DMS153 treated with DMSO at 0.1 percent for 48 hours (cell line): ENCODE measurements at regions not wholly inside any gene's neighbourhood (a gene's known extent, or its start where the extent isn't known, plus 50 kb on each side); places are given as distances from the start of the nearest gene placed in this dataset.
"Not testable (repeated sequence)": the region's sequence is repeated elsewhere in the genome, so short reads cannot be mapped to it uniquely, and the experiment has no call there.

Experiments
- DNase-seq: peaks from one replicate; lab custom pipeline; 2025; ENCODE audit not compliant: unreplicated experiment; lab: John Stamatoyannopoulos, UW

GRCh38 chr5:162785673-162786072 is 651.7 kb upstream of the CCNG1 start:
- no peak for DNase-seq

- no peak for DNase-seq
These were observed 651.2 kb upstream of the CCNG1 start for GRCh38 chr5:162786234-162786633.

GRCh38 chr5:162796507-162796906 is 640.9 kb upstream of the CCNG1 start:
- no peak for DNase-seq

- no peak for DNase-seq
These were observed 637.1 kb upstream of the CCNG1 start for GRCh38 chr5:162800301-162800700.

- DNase-seq = no peak
These were observed 636.2 kb upstream of the CCNG1 start for GRCh38 chr5:162801235-162801634.

- no peak for DNase-seq
These were observed 631.2 kb upstream of the CCNG1 start for GRCh38 chr5:162806195-162806594.

GRCh38 chr5:162811071-162811470 is 626.3 kb upstream of the CCNG1 start:
- DNase-seq = no peak

- DNase-seq = no peak
These were observed 620.6 kb upstream of the CCNG1 start for GRCh38 chr5:162816816-162817215.

GRCh38 chr5:162817364-162817763 is 620.0 kb upstream of the CCNG1 start:
- no peak for DNase-seq

- not testable (repeated sequence) for DNase-seq
These were observed 615.7 kb upstream of the CCNG1 start for GRCh38 chr5:162821664-162822063.

GRCh38 chr5:162824360-162824759 is 613.0 kb upstream of the CCNG1 start:
- DNase-seq = no peak

GRCh38 chr5:162837155-162837554 is 600.2 kb upstream of the CCNG1 start:
- DNase-seq = no peak

GRCh38 chr5:162842727-162843126 is 594.7 kb upstream of the CCNG1 start:
- no peak for DNase-seq

- DNase-seq = no peak
These were observed 585.3 kb upstream of the CCNG1 start for GRCh38 chr5:162852134-162852533.

- DNase-seq = no peak
These were observed 578.6 kb upstream of the CCNG1 start for GRCh38 chr5:162858770-162859169.

GRCh38 chr5:162870966-162871365 is 566.4 kb upstream of the CCNG1 start:
- DNase-seq = no peak

- no peak for DNase-seq
These were observed 554.8 kb upstream of the CCNG1 start for GRCh38 chr5:162882629-162883028.

GRCh38 chr5:162886717-162887116 is 550.7 kb upstream of the CCNG1 start:
- no peak for DNase-seq

- no peak for DNase-seq
These were observed 549.1 kb upstream of the CCNG1 start for GRCh38 chr5:162888268-162888667.

- no peak for DNase-seq
These were observed 525.5 kb upstream of the CCNG1 start for GRCh38 chr5:162911873-162912272.

- DNase-seq = no peak
These were observed 521.0 kb upstream of the CCNG1 start for GRCh38 chr5:162916368-162916767.

GRCh38 chr5:162929104-162929503 is 508.3 kb upstream of the CCNG1 start:
- DNase-seq = no peak

- no peak for DNase-seq
These were observed 505.9 kb upstream of the CCNG1 start for GRCh38 chr5:162931501-162931900.

- no peak for DNase-seq
These were observed 497.4 kb upstream of the CCNG1 start for GRCh38 chr5:162939991-162940390.
